GM06990 (cell line): ENCODE measurements at regions not wholly inside any gene's neighbourhood (a gene's known extent, or its start where the extent isn't known, plus 50 kb on each side); places are given as distances from the start of the nearest gene placed in this dataset.

Experiments
- DNase-seq: peaks from one replicate; pipeline ENCODE4 v3.0.0-alpha.2; 2011; ENCODE audit not compliant: insufficient read length; ENCODE audit errors: extremely low read depth
- H3K27me3 ChIP-seq: replicated peaks from 2 replicates; pipeline ENCODE4 v1.6.0; 2011; ENCODE audit warnings: low read length; ENCODE audit not compliant: control insufficient read depth, insufficient read depth
- H3K36me3 ChIP-seq: 2 replicates; pipeline ENCODE4 v1.5.1; 2011; ENCODE audit warnings: low read length; ENCODE audit not compliant: control insufficient read depth, insufficient read depth
- H3K4me3 ChIP-seq: replicated peaks from 2 replicates; pipeline ENCODE4 v1.5.1; 2011; ENCODE audit warnings: low read depth, mild to moderate bottlenecking, control low read depth, low read length
- CTCF ChIP-seq: IDR thresholded peaks from 2 replicates; pipeline ENCODE4 v1.5.1; 2011; ENCODE audit warnings: low read length, control low read depth, mild to moderate bottlenecking, inconsistent platforms; ENCODE audit not compliant: insufficient read depth, poor library complexity, severe bottlenecking

DNA sequence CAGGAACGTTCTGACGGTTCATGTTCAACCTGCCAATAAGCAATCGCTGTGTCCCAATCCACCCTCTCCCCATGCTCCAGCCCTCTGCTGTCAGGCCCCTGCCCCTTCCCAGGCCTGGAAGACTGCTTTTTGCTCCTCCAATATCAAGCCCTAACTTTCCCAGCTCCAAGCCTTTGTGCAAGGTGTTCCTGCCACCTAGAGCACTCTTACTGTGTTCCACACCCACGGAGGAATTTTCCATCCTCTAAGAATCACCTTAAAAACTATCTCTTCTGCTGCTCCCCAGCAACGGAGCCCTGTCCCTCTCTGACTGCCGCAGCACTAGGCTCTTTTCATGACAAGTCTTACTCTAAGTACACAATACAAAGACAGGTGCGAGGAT is 657.9 kb downstream of the AJAP1 start:
- no peaks in the 10 kb centered on the region for H3K36me3 ChIP-seq
- no peak for DNase-seq
- no peaks in the 10 kb centered on the region for H3K27me3 ChIP-seq
- TF ChIP-seq CTCF = no peak
- no peak overlapping the region for H3K4me3 ChIP-seq

- Histone ChIP-seq H3K27me3 (no peaks in the 10 kb centered on the region), H3K4me3 (no peak overlapping the region), H3K36me3 (no peaks in the 10 kb centered on the region)
- TF ChIP-seq CTCF = no peak
- DNase-seq = no peak
These were observed 657.4 kb downstream of the AJAP1 start for GRCh38 chr1:5311634-5312292.

- no peak for TF ChIP-seq CTCF
- Histone ChIP-seq H3K27me3 (no peaks in the 10 kb centered on the region), H3K36me3 (no peaks in the 10 kb centered on the region), H3K4me3 (no peak overlapping the region)
- no peak for DNase-seq
These were observed 656.7 kb downstream of the AJAP1 start for GRCh38 chr1:5311147-5311546.

DNA sequence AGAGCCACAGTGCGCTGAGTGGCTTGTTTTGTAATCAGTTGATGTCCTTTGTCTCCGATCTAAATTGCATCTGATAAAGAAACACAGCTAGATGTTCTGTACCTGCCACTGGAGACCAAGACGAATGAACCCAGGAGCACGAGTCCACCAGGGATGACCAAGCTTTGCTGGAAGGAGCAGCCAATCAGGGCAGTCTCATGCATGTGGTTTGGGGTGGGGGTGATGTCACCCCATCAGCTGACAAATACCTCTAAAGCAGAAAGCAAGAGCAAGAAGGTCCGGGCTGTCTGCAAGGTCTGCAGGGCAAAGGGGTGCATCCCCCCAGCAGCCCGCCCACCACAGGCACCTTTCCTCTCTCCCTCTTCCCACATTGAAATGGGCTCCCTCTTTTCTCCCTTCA is 653.8 kb downstream of the AJAP1 start:
- DNase-seq = no peak
- Histone ChIP-seq H3K36me3 (no peaks in the 10 kb centered on the region), H3K27me3 (no peaks in the 10 kb centered on the region), H3K4me3 (no peak overlapping the region)
- no peak for TF ChIP-seq CTCF

- H3K27me3 ChIP-seq = no peaks in the 10 kb centered on the region
- H3K4me3 ChIP-seq = no peak overlapping the region
- H3K36me3 ChIP-seq = no peaks in the 10 kb centered on the region
- no peak for DNase-seq
- TF ChIP-seq CTCF = no peak
These were observed 650.3 kb downstream of the AJAP1 start for GRCh38 chr1:5304702-5305101.

GRCh38 chr1:5298376-5298775 is 644.0 kb downstream of the AJAP1 start:
- no peak for TF ChIP-seq CTCF
- no peaks in the 10 kb centered on the region for H3K36me3 ChIP-seq
- H3K4me3 ChIP-seq = no peak overlapping the region
- no peak for DNase-seq
- H3K27me3 ChIP-seq = no peaks in the 10 kb centered on the region
